Keratinocyte (primary cell): ENCODE measurements at regions not wholly inside any gene's neighbourhood (a gene's known extent, or its start where the extent isn't known, plus 50 kb on each side); places are given as distances from the start of the nearest gene placed in this dataset.
A peak's percentile ranks its signal among the peaks of the same experiment; 100 is the strongest.

ENCODE experiments used
- DNase-seq: peaks from one replicate; pipeline ENCODE4 v3.0.0-alpha.2; 2011; ENCODE audit warnings: low read depth, missing footprints, low spot score
- FAIRE-seq: peaks from 2 replicates; lab custom pipeline; 2011; peaks lifted over from hg19 to GRCh38; lab: Jason Lieb, UNC
- H2AFZ ChIP-seq: 2 replicates; pipeline ENCODE4 v1.6.0; 2012; ENCODE audit warnings: low read length, control low read depth, inconsistent platforms; ENCODE audit not compliant: control insufficient read depth
- H3K27ac ChIP-seq: 2 replicates; pipeline ENCODE4 v1.5.1; 2011; ENCODE audit warnings: low read length; ENCODE audit not compliant: control insufficient read depth, insufficient read depth
- H3K27me3 ChIP-seq: 3 replicates; pipeline ENCODE4 v1.6.0; 2011; ENCODE audit warnings: low read length; ENCODE audit not compliant: control insufficient read depth, insufficient read depth; ENCODE audit errors: extremely low read depth
- H3K36me3 ChIP-seq, 2 experiments: 2 replicates in 1 of 2; 3 replicates in 1 of 2; pipeline ENCODE4 v1.5.1; 2011; ENCODE audit warnings: low read length in 2 of 2, mild to moderate bottlenecking in 1 of 2; ENCODE audit not compliant: control insufficient read depth in 2 of 2, insufficient read depth in 2 of 2; ENCODE audit errors: extremely low read depth in 1 of 2
- H3K4me1 ChIP-seq: 3 replicates; pipeline ENCODE4 v1.5.1; 2011; ENCODE audit warnings: low read length; ENCODE audit not compliant: control insufficient read depth, insufficient read depth; ENCODE audit errors: extremely low read depth
- H3K4me2 ChIP-seq: 3 replicates; pipeline ENCODE4 v1.6.0; 2011; ENCODE audit warnings: low read depth, low read length; ENCODE audit not compliant: control insufficient read depth, insufficient read depth; ENCODE audit errors: extremely low read depth
- H3K4me3 ChIP-seq, 3 experiments: fragments of 200-600 bp in 1 of 3; sonication (generic) in 1 of 3; 2 replicates in 2 of 3; 3 replicates in 1 of 3; pipeline ENCODE4 v1.5.1; 2011 to 2016; ENCODE audit warnings: low read length in 3 of 3, mild to moderate bottlenecking in 3 of 3, control low read depth in 2 of 3, inconsistent platforms in 1 of 3, low read depth in 1 of 3, mixed read lengths in 1 of 3, mixed run types in 1 of 3, moderate library complexity in 1 of 3; ENCODE audit not compliant: control insufficient read depth in 2 of 3, insufficient read depth in 2 of 3; ENCODE audit errors: extremely low read depth in 1 of 3
- H3K79me2 ChIP-seq: 2 replicates; pipeline ENCODE4 v1.6.0; 2012; ENCODE audit warnings: low read length; ENCODE audit not compliant: control insufficient read depth, insufficient read depth
- H3K9ac ChIP-seq: 3 replicates; pipeline ENCODE4 v1.6.0; 2011; ENCODE audit warnings: low read length; ENCODE audit not compliant: control insufficient read depth, insufficient read depth; ENCODE audit errors: extremely low read depth
- H3K9me1 ChIP-seq: 3 replicates; pipeline ENCODE4 v1.6.0; 2011; ENCODE audit warnings: low read length; ENCODE audit not compliant: control insufficient read depth, insufficient read depth; ENCODE audit errors: extremely low read depth
- H3K9me3 ChIP-seq: 2 replicates; pipeline ENCODE4 v1.5.1; 2012; ENCODE audit warnings: low read depth, low read length; ENCODE audit not compliant: control insufficient read depth
- H4K20me1 ChIP-seq: 3 replicates; pipeline ENCODE4 v1.6.0; 2011; ENCODE audit warnings: low read length; ENCODE audit not compliant: control insufficient read depth, insufficient read depth; ENCODE audit errors: extremely low read depth
- CTCF ChIP-seq, 3 experiments: IDR thresholded peaks in 1 of 3; conservative IDR thresholded peaks in 1 of 3; optimal IDR thresholded peaks in 1 of 3; 2 replicates in 2 of 3; 3 replicates in 1 of 3; pipeline versions ENCODE3 to v1.5.1; 2011; ENCODE audit warnings: low read length in 3 of 3, mild to moderate bottlenecking in 3 of 3, moderate library complexity in 2 of 3, control low read depth in 1 of 3, inconsistent platforms in 1 of 3; ENCODE audit not compliant: insufficient read depth in 2 of 3; ENCODE audit errors: extremely low read depth in 1 of 3
- EZH2 ChIP-seq: IDR thresholded peaks from one replicate; pipeline ENCODE4 v1.6.1; 2012; ENCODE audit warnings: inconsistent platforms, mild to moderate bottlenecking, low read length, moderate library complexity
- dilution Hi-C: fragments of 300-500 bp; cut with MboI; formaldehyde crosslinking; loops from one replicate; pipeline ENCODE4 v1.7.0; 2020; ENCODE audit warnings: low sequenced_read_pairs; ENCODE audit not compliant: extremely low pct_ligation_motif_present

- H2AFZ ChIP-seq = no peak overlapping the region
- H3K27me3 ChIP-seq = no peaks in the 10 kb centered on the region
- H3K79me2 ChIP-seq = no peaks in the 10 kb centered on the region
- TF ChIP-seq EZH2 = no peak
- no peak for TF ChIP-seq CTCF (optimal IDR thresholded peaks at IDR 0.05 in 1 of 3, IDR thresholded peaks at IDR 0.05 in 1 of 3, conservative IDR thresholded peaks at IDR 0.05 in 1 of 3; ENCODE audit: extremely low read depth in 1 of 3, insufficient read depth in 2 of 3, low read length in 3 of 3)
- H3K4me2 ChIP-seq = peak overlapping the region; percentile 53
- peak overlapping the region; percentile 11 for H3K27ac ChIP-seq
- peak; percentile 99 for FAIRE-seq
- H3K9ac ChIP-seq = no peak overlapping the region
- no peak overlapping the region for H3K4me3 ChIP-seq
- dilution Hi-C loops = no loop called here
- H4K20me1 ChIP-seq = no peaks in the 10 kb centered on the region
- peak; percentile 100 for DNase-seq
- H3K36me3 ChIP-seq = no peaks in the 10 kb centered on the region
- no peaks in the 10 kb centered on the region for H3K9me3 ChIP-seq
- peaks cover 23% of the 10 kb centered on the region for H3K4me1 ChIP-seq
- H3K9me1 ChIP-seq = no peaks in the 10 kb centered on the region
These were observed 552.3 kb downstream of the TOX3 start for GRCh38 chr16:51994597-51994996.

GRCh38 chr16:51989637-51990230, 557.2 kb downstream of the TOX3 start:
- Histone ChIP-seq H3K27ac (no peak overlapping the region), H3K79me2 (no peaks in the 10 kb centered on the region), H3K4me1 (peaks cover 23% of the 10 kb centered on the region), H4K20me1 (no peaks in the 10 kb centered on the region), H3K9ac (no peak overlapping the region), H3K9me3 (no peaks in the 10 kb centered on the region), H3K4me3 (no peak overlapping the region), H2AFZ (no peak overlapping the region), H3K4me2 (no peak overlapping the region), H3K27me3 (no peaks in the 10 kb centered on the region), H3K9me1 (no peaks in the 10 kb centered on the region), H3K36me3 (no peaks in the 10 kb centered on the region)
- dilution Hi-C loops = no loop called here
- DNase-seq (peak; percentile 60), FAIRE-seq (peak; percentile 94)
- TF ChIP-seq CTCF (optimal IDR thresholded peaks at IDR 0.05 in 1 of 3, IDR thresholded peaks at IDR 0.05 in 1 of 3, conservative IDR thresholded peaks at IDR 0.05 in 1 of 3; ENCODE audit: extremely low read depth in 1 of 3, insufficient read depth in 2 of 3, low read length in 3 of 3) = no peak
